GM21528 (cell line): ENCODE measurements at regions not wholly inside any gene's neighbourhood (a gene's known extent, or its start where the extent isn't known, plus 50 kb on each side); places are given as distances from the start of the nearest gene placed in this dataset.
"Not testable (repeated sequence)": the region's sequence is repeated elsewhere in the genome, so short reads cannot be mapped to it uniquely, and the experiment has no call there.

ENCODE experiments used
- ATAC-seq: cut with Tn5 transposase; IDR thresholded peaks from one replicate; pipeline ENCODE4 v1.9.1; 2021; ENCODE audit warnings: mild to moderate bottlenecking, moderate library complexity; ENCODE audit not compliant: unreplicated experiment, low FRiP score

DNA sequence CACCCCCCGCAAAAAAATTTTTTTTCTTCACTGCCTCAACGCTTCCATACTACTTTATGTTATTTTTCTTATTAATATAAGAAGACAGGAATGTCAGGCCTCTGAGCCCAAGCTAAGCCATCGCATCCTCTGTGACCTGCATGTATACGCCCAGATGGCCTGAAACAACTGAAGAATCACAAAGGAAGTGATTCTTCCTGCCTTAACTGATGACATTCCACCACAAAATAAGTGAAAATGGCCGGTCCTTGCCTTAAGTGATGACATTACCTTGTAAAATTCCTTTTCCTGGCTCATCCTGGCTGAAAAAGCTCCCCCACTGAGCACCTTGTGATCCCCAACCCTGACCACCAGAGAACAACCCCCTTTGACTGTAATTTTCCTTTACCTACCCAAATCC lies 258.7 kb upstream of the KCND2 start:
- ATAC-seq = not testable (repeated sequence)

GRCh38 chr7:120014925-120015465 lies 258.0 kb upstream of the KCND2 start:
- no peak for ATAC-seq

- ATAC-seq = no peak
Measured at GRCh38 chr7:120021085-120021484, 251.9 kb upstream of the KCND2 start.

- no peak for ATAC-seq
Measured at GRCh38 chr7:120023494-120024167, 249.3 kb upstream of the KCND2 start.

DNA sequence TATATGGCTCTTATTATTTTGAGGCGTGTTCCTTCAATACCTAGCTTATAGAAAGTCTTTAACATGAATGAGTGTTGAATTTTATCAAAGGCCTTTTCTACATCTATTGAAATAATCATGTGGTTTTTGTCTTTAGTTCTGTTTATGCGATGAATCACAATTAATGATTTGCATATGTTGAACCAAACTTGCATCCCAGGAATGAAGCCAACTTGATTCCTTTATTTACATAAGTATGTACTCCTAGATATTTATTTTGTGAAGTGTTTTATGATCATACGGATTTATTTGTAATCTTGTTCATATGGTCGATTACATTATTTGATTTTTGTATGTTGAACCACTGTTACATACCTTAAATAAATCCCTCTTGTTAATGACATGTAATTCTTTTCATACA lies 244.3 kb upstream of the KCND2 start:
- ATAC-seq = no peak

- ATAC-seq = no peak
Measured at GRCh38 chr7:120030876-120031275, 242.1 kb upstream of the KCND2 start.

- ATAC-seq = no peak
Measured at GRCh38 chr7:120033114-120033513, 239.9 kb upstream of the KCND2 start.

- no peak for ATAC-seq
Measured at GRCh38 chr7:120039138-120039537, 233.8 kb upstream of the KCND2 start.

GRCh38 chr7:120041798-120042197 lies 231.2 kb upstream of the KCND2 start:
- ATAC-seq = no peak

DNA sequence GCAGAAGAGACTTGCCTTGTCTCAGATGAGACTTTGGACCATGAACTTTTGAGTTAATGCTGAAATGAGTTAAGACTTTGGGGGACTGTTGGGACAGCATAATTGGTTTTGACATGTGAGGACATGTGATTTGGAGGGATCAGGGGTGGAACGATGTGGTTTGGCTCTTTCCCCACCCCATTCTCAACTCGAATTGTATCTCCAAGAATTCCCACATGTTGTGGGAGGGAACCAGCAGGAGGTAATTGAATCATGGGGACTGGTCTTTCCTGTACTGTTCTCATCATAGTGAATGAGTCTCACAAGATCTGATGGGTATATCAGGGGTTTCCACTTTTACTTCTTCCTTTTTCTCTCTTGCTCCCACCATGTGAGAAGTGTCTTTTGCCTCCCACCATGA lies 229.7 kb upstream of the KCND2 start:
- ATAC-seq = no peak

DNA sequence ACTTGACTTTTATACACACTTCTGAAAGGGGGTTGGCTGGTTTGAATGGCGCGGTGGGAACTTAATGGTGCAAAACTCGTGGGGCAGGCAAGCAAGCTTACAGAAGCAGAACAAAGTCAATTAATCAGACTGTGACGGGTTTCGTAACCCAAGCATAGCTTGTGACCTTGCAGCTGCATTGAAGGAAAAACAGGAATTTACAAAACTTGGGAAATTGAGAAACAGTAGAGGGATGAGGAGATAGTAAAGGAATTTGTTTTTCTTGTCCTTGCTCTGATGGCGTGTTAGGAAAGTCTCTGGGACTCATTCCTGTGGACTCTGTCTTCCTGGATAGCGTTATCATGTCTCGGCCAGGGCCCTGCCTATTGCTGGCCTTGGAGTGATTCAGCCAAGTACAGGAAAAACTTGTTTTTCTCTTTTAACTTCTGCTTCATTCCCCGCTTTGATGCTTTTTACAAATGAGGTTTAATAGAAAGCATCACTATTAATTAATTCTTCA lies 220.0 kb upstream of the KCND2 start:
- ATAC-seq = no peak

DNA sequence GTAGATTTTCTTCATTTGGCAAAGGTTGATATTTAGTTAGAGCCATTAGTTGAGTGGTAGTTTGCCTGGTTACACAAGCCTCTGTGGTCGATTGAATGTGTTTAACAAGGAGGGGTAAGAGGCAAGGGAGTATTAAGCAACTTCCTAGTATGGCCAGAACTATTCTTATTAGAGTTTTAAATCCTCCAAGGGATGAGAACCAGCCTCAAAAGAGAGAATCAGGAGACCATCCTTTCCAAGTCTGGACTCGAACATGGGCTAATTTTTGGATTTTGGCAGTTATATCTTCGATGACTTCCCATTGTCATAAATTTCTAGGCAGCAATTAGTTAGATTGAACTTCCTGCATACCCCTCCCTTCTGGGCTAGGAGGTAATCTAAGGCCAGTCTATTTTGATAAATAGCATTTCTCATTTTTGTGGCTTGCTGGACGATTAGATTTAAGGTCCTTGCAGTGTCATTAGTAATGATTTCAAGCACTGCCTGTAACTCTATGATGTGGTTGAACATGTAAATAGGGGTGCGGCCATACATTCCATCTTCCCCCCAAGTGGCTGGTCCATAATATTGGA lies 219.5 kb upstream of the KCND2 start:
- no peak for ATAC-seq

GRCh38 chr7:120054376-120055100 lies 218.4 kb upstream of the KCND2 start:
- no peak for ATAC-seq

- no peak for ATAC-seq
Measured at GRCh38 chr7:120055300-120055699, 217.7 kb upstream of the KCND2 start.

- ATAC-seq = no peak
Measured at GRCh38 chr7:120056227-120056626, 216.7 kb upstream of the KCND2 start.

- no peak for ATAC-seq
Measured at GRCh38 chr7:120059641-120060040, 213.3 kb upstream of the KCND2 start.

DNA sequence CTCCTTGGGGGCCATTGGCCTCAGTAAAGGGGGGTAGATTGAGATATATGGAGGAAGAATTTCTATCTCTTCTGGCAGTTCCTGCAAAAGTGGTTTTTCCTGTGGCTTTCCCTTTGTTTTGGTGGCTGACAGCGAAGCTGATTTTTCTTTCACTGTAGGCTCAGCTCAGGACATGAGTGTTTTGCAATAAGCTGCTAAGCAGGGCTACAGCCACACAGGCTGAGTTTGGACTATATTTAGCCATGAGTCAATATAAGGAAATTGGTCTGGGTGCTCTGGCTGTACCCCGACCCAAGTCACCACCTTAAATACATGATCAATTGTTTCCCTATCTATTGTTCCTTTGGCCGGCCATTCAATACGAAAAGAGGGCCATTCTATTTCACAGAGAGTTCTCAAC lies 212.7 kb upstream of the KCND2 start:
- no peak for ATAC-seq

- ATAC-seq = no peak
Measured at GRCh38 chr7:120060875-120061274, 212.1 kb upstream of the KCND2 start.

DNA sequence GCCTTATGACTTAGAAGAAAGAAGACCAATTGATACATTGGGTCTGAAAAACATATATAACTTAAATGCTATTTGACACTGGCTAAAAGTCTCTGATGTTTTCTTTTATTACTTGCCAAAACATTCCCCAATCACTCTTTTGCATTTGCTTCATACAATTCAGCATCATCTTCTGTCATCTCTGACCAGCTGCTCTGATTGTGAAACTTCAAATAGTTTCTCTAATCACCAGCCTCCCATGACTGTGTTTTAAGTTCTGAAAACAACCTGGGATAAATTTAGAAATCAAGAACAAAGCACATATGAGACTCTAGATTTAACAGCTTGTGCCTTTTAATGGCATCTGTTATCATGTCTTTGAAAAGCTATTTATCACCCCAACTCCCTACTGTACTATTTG lies 208.4 kb upstream of the KCND2 start:
- peak; percentile 59 for ATAC-seq

DNA sequence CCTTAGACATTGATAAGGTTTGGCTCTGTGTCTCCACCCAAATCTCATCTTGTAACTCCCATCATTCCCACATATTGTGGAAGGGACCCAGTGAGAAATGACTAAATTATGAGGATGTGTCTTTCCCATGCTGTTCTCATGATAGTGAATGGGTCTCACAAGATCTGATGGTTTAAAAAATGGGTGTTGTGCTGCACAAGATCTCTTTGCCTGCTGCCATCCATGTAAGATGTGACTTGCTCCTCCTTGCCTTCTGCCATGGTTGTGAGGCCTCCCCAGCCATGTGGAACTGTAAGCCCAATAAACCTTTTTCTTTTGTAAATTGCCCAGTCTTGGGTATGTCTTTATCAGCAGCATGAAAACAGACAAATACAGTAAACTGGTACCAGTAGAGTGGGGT lies 206.1 kb upstream of the KCND2 start:
- not testable (repeated sequence) for ATAC-seq

DNA sequence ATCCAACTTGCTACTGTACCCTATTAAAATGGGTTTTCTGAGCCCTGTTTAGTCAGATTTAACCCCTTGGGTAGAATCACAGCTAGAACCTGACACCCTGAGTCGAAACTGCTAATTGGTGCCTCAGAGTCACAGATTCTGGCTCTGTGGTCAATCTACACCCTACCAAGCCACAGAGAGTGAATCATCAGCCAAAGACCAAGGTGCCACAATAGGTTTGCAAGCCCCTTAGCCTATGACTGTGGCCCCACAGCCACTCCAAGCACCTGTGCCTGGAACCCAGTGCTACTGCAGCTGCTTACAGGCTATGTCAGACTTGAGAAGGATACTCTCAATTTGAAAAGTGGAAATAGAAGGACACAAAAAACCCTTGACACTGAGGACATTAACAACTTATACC lies 202.8 kb upstream of the KCND2 start:
- ATAC-seq = no peak
